AG09309 (cell line): ENCODE measurements at regions not wholly inside any gene's neighbourhood (a gene's known extent, or its start where the extent isn't known, plus 50 kb on each side); places are given as distances from the start of the nearest gene placed in this dataset.

ENCODE experiments used
- DNase-seq: peaks from one replicate; pipeline ENCODE4 v3.0.0-alpha.2; 2010; ENCODE audit warnings: low read depth
- H3K4me3 ChIP-seq: 2 replicates; pipeline ENCODE4 v1.5.1; 2011; ENCODE audit warnings: mild to moderate bottlenecking, low read depth, low read length, moderate library complexity; ENCODE audit not compliant: control insufficient read depth
- TF ChIP-seq, protein P1 (sequence below): IDR thresholded peaks from 2 replicates; pipeline ENCODE4 v1.5.1; 2011; ENCODE audit warnings: mild to moderate bottlenecking, low read depth, low read length, inconsistent platforms; ENCODE audit not compliant: insufficient read depth, control insufficient read depth; ENCODE audit errors: missing control alignments

DNA sequence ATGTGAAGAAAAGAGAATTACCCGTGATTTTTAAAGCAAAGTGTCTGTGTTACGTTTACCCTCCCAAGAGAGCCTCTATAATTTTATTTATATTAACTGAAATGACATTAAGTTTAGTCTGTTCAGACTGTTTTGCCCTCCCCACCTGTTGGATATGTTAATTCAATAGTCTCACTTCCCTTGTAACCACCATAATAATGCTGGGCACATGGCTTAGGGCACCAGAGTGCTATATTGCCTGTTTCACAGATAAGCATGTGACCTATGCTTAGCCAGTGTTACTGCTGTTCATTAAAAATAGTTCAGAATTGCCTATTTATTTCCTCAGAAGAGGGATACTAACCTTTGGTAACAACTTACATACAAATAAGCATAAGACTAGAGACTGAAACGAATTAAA lies 446.2 kb downstream of the FAT4 start:
- TF ChIP-seq, protein P1, sequence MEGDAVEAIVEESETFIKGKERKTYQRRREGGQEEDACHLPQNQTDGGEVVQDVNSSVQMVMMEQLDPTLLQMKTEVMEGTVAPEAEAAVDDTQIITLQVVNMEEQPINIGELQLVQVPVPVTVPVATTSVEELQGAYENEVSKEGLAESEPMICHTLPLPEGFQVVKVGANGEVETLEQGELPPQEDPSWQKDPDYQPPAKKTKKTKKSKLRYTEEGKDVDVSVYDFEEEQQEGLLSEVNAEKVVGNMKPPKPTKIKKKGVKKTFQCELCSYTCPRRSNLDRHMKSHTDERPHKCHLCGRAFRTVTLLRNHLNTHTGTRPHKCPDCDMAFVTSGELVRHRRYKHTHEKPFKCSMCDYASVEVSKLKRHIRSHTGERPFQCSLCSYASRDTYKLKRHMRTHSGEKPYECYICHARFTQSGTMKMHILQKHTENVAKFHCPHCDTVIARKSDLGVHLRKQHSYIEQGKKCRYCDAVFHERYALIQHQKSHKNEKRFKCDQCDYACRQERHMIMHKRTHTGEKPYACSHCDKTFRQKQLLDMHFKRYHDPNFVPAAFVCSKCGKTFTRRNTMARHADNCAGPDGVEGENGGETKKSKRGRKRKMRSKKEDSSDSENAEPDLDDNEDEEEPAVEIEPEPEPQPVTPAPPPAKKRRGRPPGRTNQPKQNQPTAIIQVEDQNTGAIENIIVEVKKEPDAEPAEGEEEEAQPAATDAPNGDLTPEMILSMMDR, result no peak
- no peak overlapping the region for H3K4me3 ChIP-seq
- no peak for DNase-seq

DNA sequence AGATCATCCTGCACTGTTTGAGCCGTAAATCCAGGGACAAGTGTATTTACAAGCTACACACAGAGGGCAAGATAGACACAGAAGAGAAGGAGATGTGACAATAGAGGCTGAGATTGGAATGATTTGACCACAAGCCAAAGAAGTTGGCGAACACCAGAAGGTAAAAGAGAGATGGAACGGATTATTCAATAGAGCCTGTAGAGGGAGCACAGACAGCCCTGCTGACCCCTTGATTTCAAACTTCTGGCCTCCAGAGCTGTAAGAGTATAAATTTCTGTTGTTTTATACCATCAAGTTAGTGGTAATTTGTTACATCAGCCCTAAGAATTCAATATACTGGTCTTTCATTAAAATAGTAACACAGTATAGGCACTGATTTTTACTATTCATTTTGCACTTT lies 447.8 kb downstream of the FAT4 start:
- no peak for DNase-seq
- TF ChIP-seq, protein P1, result no peak
- H3K4me3 ChIP-seq, result no peak overlapping the region

DNA sequence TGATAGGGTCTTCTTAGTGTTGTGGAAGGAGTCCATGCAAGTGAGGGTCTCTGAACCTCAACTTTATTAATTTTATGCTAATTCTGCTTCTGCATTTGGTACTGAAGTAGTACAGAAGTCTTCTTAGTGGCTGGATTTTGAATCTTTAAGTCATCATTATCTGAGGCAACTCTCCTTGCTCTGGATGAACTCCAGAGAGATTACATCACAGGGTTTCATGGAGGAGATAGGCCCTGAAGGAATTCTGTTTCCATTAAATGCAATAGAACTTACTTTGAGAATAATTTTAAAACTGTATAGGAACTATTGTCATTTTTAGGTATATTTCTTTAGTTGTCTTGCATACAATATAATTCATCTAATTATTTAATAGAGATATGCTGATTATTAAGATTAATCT lies 451.2 kb downstream of the FAT4 start:
- DNase-seq, result no peak
- TF ChIP-seq, protein P1, result no peak
- no peak overlapping the region for H3K4me3 ChIP-seq

DNA sequence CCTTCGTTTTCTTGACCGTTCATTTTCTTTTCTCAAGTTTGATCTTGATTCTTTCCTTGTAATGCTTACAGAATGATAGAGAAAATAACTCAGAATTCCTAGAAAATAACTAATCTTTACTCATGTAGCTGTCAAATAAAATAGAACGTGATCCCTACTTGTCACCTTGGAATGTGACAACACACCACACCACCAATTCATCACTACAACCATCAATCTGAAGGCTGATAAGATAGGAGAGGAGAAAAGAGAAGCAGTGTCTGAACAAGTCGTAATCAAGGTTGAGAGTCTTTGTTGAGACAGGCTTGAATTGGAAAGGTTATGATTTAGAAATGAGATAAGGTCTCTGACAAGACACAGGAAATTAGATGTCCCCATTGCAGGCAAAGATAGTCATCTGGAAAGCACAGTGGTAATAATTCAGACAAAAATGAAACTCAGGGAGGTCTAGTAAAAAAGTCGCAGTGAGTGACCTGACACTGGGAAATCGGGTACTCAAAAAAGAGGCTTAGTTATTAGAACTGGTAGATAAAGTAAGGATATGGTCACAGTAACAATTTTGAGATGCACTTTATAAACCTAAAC lies 456.2 kb downstream of the FAT4 start:
- DNase-seq, result no peak
- no peak overlapping the region for H3K4me3 ChIP-seq
- TF ChIP-seq, protein P1, result no peak

DNA sequence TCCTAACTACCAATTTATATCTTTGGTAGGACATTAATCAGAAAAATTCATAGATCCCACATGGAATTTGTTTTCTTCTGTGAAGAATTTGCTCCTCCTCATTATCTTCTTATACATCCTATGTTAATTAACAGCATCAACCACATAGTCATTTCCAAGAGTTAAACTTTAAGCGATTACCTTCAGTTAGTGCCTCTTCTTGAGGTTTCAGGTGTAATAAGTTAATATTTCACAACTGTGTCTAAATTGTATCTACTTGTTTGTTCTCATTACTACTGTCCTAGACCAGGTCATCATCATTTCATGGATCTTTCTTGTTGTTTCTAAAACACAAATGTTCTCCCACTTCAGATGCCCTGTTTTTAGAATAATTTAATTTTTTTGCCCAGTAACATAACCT lies 457.9 kb downstream of the FAT4 start:
- TF ChIP-seq, protein P1, result no peak
- DNase-seq, result no peak

GRCh38 chr4:125773502-125773901 lies 458.7 kb downstream of the FAT4 start:
- no peak overlapping the region for H3K4me3 ChIP-seq
- TF ChIP-seq, protein P1, result no peak
- DNase-seq, result no peak

More for the DNA sequence above, 457.9 kb downstream of the FAT4 start:
- H3K4me3 ChIP-seq, result no peak overlapping the region

GRCh38 chr4:125773931-125774330 lies 459.2 kb downstream of the FAT4 start:
- DNase-seq, result no peak
- TF ChIP-seq, protein P1, result no peak
- no peak overlapping the region for H3K4me3 ChIP-seq
